Hematopoietic multipotent progenitor cell treated with erythropoietin and hydrocortisone succinate and interleukin-3 and kit ligand, for 4 days (in vitro differentiated cells): ENCODE measurements at regions not wholly inside any gene's neighbourhood (a gene's known extent, or its start where the extent isn't known, plus 50 kb on each side); places are given as distances from the start of the nearest gene placed in this dataset.
"Not testable (repeated sequence)": the region's sequence is repeated elsewhere in the genome, so short reads cannot be mapped to it uniquely, and the experiment has no call there.

Experiments
- DNase-seq: peaks from one replicate; pipeline ENCODE4 v3.0.0-alpha.2; 2015

GRCh38 chr12:124474709-124475108, 92.7 kb downstream of the NCOR2 start:
- no peak for DNase-seq

DNA sequence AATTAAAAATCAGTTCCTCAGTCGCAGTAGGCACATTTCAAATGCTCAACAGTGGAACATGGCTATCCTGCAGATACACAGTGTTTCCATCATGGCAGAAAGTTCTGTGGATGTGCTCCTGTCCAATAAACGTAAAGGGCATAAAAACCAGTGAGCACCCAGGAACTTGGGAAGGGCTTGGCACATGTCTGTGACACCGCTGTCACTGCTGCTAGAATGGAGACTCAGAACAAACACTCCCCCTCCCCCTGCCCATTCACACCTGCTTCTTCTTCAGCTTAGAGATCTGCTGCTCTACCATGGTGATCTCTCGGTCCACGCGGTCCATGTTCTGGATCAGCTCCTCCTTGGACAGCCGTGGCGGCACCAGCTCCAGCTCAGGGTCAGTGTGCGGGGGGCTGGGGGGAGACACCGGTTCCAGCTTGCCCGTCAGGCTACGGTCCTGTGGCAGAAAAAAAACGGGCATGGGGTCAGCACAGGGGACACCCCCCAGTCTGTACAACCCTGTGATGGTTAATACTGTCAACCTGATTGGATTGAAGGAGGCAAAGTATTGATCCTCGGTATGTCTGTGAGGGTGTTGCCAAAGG, 94.6 kb downstream of the NCOR2 start:
- no peak for DNase-seq

GRCh38 chr12:124471828-124472227, 95.6 kb downstream of the NCOR2 start:
- DNase-seq: no peak

DNA sequence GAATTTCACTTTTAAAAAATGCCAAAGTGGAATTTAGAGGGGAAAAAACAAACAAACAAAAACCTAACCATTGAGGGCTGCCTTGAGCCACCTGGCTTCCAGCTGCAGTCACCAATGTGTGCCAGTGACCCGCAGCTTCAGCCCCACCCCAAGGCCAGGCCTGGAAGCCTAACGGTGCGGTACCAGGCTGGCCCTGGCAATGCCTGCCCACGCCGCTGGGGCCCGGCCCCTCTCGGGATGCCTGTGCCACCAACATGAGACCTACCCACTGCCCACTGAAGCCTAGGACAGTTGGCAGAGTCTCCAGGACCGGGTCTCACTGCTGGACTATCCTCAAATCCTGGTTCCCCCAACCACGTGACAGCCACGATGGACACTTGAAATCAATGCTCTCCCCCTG, 96.6 kb downstream of the NCOR2 start:
- no peak for DNase-seq

- DNase-seq: no peak
Measured at GRCh38 chr12:124470139-124470538, 97.3 kb downstream of the NCOR2 start.

DNA sequence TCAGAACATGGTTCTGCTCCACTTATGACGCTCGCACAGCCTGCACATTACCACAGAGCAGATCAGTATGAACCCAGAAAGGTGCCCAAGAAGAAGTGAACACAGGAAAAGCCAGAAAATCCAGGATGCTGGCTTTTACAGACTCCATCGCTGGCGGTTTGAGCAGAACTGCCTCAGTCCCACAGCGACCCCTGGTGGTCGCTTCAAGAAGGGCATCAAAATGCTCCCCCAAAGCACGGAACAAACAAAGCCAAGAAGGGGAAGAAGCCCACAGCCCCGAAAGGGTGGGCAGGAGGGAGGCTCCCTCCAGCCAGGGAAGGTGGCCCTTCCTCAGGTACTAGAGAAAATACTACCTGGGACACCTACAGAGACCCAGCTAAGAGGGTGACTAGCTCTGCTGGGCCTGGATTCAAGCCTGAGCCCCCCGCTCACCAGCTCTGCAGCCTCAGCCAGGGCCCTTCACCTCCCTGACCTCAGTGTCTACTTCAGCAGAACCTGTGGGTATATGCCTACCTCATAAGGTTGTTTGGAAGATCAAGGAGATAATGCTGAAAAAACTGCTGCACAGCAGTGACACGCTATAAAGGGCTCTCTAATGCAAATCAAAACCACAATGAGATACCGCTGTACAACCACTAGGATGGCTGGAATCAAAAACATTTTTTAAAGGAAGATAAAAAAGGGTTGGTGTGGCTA, 98.1 kb downstream of the NCOR2 start:
- peak; percentile 42 for DNase-seq

- DNase-seq: not testable (repeated sequence)
Measured at GRCh38 chr12:124467549-124467948, 99.9 kb downstream of the NCOR2 start.

GRCh38 chr12:124466216-124467128, 100.9 kb downstream of the NCOR2 start:
- peak; percentile 95 for DNase-seq

DNA sequence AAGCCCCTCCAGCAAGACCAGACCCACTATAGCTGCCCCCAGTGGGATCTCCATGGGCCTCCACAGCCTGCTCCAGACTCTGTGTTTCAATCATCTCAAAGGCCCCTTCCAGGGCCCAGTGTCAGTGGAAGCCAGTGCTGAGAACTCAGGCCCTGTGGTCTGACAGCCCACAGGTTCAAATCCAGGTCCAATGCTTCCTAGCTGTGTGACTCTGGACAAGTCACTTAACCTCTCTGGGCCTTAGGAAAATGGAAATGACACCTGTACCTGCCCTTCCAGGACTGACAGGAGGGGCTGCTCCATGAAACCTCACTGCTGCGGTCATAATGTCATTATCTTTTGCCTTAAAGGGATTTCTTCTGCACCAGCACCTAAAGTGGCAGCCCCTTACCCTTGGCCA, 101.9 kb downstream of the NCOR2 start:
- DNase-seq: no peak

DNA sequence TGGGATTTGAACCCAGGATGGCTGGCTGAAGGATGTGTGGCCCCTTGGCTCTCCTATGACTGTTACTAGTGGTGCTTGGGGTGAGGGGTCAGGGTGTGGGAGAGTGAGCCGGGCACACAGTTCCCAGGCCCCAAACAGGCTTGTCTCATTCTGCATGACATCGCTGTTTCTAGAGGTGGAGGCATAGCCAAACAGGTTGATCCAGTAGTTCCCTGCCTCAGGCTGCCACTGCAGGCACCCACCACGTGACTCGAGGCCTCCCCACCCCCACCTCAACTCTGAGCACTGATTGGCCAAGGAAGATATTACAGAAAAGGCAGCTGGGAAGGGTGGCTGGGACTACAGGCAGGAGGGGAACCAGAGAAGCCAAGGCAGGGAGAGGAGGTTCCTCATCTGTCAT, 102.6 kb downstream of the NCOR2 start:
- no peak for DNase-seq

- peak; percentile 51 for DNase-seq
Measured at GRCh38 chr12:124464062-124464461, 103.3 kb downstream of the NCOR2 start.

DNA sequence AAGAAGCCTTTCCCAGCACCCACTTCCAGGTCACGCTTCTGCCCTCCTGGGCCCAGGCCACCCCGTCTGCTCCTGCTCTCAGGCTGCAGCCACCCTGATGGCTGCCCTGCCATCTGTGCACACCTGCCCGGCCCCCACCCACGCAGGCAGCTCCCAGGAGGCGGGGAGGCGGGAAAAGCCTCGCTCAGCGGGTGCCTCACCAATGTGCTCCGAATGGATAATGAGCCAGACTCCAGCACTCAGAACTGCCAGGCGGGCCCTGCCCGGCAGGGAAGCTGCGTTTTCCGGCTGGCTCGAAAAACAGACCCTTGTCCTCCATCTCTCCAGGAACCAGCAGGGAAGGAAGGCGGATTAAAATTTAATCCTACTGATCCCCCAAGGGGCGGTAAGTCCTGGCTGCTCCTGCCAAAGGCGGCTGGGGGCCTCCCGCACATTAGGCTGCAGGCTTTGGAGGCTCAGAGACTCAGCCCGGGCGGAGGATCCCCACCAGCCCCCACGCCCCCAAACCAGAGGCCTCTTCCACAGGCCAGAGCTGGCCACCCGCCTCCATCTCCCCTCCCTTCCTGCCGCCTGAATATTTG, 104.0 kb downstream of the NCOR2 start:
- no peak for DNase-seq

DNA sequence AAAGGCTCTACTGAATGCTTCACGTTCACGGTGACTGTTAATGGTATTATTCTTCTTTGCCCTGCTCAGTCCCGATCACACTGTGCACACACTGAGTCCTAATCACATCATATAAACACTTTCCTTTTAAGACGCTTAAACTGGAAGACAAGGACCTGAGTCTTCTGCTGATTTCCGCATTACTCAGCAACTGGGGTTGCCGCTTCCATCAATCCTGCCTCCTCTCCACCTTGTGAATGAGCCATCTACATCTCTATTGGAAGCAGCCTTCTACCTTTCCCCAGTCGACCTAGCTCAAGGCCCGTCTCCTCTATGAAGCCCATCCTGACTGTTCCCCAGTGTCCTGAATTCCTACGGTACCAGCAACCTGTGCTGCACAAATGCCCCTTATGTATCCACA, 104.7 kb downstream of the NCOR2 start:
- no peak for DNase-seq

- DNase-seq: no peak
Measured at GRCh38 chr12:124461851-124462623, 105.4 kb downstream of the NCOR2 start.

GRCh38 chr12:124461241-124461673, 106.2 kb downstream of the NCOR2 start:
- DNase-seq: no peak

DNA sequence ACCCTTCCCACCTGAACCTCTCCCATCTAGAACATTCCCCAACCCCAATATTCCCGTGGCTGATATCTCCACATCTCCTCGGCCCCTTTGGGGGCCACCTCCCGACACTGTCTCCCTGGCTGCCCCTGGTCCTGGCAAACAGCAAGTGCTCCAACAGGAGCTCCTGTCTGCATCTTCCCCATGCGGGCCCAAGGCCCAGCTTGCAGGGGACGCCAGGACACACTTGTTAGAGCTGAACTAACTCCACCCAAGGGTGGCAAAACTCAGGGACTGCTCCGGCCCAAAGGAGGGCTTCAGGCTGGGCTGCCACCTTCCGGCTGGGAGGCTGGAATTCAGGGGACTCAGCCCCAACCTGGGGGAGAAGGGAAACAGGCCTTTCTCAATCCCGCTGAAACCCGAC, 106.6 kb downstream of the NCOR2 start:
- DNase-seq: no peak

GRCh38 chr12:124459852-124460645, 107.4 kb downstream of the NCOR2 start:
- DNase-seq: no peak

DNA sequence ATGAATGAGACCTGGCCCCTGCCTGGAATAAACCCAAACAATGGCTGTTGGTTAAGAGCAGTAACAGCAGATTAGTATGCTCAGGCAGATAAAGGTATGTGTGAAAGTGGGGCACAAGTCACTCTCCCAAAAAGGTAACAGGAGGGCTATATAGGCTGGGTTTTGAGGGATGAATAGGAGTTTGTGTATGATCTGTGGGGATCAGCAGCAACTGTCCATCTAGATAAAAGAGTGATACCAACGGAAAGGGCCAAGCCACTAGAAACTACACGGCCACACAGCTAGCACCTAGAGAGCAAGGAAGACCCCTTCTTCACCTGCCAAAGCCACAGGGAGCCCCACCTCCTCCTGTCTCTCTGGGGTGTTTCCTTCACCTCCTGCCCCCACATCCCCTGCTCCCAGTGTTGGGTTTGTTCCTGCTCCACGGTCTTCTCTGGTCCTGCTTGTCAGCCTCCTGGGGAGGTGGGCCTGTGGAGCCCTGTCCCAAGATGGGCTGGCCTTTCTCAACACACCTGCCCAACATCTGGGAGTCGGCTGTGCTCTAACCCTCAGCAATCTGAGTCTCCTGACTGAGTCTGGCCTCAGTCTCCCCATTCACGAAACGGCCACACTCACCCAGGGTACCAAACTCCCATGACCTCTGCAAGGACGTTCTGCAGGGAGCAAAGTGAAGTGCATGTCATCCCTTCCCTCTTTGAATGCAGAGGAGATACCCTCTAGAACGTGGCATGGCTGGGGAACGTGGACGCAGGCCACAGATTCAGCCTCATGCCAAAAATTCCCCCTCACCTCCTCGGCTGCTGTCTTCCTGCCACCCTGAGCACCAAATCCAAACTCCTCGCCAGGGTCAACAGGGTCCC, 108.2 kb downstream of the NCOR2 start:
- no peak for DNase-seq

- no peak for DNase-seq
Measured at GRCh38 chr12:124458220-124458991, 109.0 kb downstream of the NCOR2 start.
